ENCODE measurements at regions not wholly inside any gene's neighbourhood (a gene's known extent, or its start where the extent isn't known, plus 50 kb on each side); places are given as distances from the start of the nearest gene placed in this dataset.
"Not testable (repeated sequence)": the region's sequence is repeated elsewhere in the genome, so short reads cannot be mapped to it uniquely, and the experiment has no call there.

DNA sequence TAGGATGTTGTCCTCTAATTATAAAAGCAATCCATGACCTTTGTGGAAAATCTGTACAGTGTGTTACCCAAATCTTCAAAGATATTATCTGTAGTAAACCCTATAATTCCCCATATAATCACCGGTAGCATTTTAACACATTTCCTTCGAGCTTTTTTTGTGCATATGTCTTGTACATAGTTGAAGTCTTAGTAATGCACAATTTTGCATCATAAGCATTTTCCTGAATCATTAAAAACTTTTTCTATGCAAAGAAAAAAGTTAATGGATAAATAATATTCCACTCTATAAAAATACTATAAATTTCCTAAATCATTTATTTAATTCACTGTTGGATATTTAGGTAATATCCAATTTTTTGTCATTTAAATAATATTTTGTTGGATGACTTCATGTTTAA lies 201.7 kb downstream of the RRAGC start:
- H3K4me3 ChIP-seq (ENCODE audit: low read depth, low read length): no peak overlapping the region
- DNase-seq (ENCODE audit: low read depth): no peak
- TF ChIP-seq, protein P1, sequence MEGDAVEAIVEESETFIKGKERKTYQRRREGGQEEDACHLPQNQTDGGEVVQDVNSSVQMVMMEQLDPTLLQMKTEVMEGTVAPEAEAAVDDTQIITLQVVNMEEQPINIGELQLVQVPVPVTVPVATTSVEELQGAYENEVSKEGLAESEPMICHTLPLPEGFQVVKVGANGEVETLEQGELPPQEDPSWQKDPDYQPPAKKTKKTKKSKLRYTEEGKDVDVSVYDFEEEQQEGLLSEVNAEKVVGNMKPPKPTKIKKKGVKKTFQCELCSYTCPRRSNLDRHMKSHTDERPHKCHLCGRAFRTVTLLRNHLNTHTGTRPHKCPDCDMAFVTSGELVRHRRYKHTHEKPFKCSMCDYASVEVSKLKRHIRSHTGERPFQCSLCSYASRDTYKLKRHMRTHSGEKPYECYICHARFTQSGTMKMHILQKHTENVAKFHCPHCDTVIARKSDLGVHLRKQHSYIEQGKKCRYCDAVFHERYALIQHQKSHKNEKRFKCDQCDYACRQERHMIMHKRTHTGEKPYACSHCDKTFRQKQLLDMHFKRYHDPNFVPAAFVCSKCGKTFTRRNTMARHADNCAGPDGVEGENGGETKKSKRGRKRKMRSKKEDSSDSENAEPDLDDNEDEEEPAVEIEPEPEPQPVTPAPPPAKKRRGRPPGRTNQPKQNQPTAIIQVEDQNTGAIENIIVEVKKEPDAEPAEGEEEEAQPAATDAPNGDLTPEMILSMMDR (IDR thresholded peaks at IDR 0.05; ENCODE audit: insufficient read depth, low read depth, low read length, missing control alignments): no peak

DNA sequence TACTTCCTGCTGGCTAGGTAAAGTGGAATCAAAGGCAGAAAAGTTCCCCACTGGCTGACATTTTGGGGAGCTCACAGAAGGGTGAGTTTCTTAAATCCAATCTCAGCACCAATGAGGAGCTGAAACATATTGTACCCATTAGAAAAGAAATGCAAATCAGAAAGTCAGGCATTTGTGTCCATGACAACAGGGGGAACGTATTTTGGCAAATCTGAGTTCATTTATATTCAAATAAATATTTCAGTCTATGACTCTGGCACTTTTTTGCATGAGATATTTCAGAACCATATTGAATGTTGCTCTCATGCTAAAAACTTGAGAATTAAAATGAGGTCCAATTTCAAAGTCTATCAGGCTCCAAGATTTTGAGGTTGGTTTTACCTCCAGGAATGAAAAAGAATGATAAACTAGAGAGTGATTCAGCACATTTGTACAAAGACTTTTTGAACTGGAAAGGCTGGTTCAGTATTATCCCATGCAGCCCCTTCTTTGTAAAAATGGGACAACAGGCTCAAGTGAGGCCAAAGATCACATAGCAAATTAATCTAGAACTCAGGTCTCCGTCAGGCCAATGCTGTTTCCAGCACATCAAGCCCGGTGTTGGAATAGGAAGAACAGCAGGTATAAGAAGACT lies 202.2 kb downstream of the RRAGC start:
- TF ChIP-seq, protein P1 (IDR thresholded peaks at IDR 0.05; ENCODE audit: insufficient read depth, low read depth, low read length, missing control alignments): no peak
- no peak for DNase-seq (ENCODE audit: low read depth)
- no peak overlapping the region for H3K4me3 ChIP-seq (ENCODE audit: low read depth, low read length)

DNA sequence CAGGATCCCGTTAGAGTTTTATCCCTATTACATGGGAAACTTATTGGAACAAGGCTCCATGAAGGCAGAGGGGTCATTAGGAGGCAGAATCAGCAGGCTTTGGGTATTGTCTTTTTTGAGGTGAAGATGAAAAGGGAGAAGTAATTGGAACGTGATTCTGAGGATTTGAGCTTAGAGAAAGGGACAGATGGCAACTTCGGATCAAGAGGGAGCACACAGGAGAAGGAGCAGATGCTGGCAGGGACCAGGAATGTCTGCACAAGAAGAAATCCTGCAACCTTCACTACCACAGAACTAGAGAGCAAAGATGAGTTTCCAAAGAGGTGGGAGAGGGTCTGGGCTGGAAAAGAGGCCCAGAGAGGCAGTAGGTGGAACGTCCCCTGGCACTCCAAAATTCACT lies 202.8 kb downstream of the RRAGC start:
- DNase-seq (ENCODE audit: low read depth): no peak
- no peak overlapping the region for H3K4me3 ChIP-seq (ENCODE audit: low read depth, low read length)

DNA sequence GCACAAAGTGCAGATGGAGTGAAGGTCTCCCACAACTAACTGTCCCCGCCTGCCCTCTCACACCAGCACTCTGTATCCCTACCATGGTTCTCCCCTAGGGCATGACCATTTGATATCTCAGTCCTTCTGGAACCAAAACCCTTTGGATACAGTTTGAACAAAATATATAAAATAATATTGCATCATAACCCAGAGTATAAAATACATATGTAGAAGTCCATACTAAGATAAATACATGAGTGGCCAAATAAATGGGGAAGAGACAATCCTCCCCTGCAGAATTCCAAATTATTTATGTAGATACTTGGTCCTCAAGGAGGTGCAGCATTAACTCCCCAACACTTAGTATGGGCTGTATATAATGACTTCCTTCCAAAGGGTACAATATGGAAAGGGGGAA lies 207.4 kb downstream of the RRAGC start:
- no peak for DNase-seq (ENCODE audit: low read depth)
- H3K4me3 ChIP-seq (ENCODE audit: low read depth, low read length): no peak overlapping the region
- TF ChIP-seq, protein P1 (IDR thresholded peaks at IDR 0.05; ENCODE audit: insufficient read depth, low read depth, low read length, missing control alignments): no peak

More for the DNA sequence above, 202.8 kb downstream of the RRAGC start:
- TF ChIP-seq, protein P1 (IDR thresholded peaks at IDR 0.05; ENCODE audit: insufficient read depth, low read depth, low read length, missing control alignments): no peak

DNA sequence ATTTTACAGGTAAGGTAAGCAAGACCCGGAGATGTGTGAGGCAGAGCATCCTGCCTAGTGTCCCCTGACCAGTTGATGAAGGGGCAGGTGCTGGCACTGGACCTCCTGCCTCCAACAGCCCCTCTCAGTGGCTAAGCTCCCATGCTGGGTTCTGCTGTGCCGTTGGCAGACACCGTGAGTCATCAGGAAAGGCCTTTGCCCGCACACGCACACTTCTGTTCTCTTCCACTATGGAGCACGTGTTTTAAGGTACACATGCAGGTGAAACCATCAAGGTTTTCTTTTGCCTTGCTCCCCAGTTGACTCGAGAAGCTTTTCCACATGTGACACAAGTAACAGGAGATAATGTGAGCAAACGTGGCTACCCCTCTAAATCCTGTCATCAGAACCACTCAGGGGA lies 207.9 kb downstream of the RRAGC start:
- no peak overlapping the region for H3K4me3 ChIP-seq (ENCODE audit: low read depth, low read length)
- TF ChIP-seq, protein P1 (IDR thresholded peaks at IDR 0.05; ENCODE audit: insufficient read depth, low read depth, low read length, missing control alignments): no peak
- DNase-seq (ENCODE audit: low read depth): no peak

DNA sequence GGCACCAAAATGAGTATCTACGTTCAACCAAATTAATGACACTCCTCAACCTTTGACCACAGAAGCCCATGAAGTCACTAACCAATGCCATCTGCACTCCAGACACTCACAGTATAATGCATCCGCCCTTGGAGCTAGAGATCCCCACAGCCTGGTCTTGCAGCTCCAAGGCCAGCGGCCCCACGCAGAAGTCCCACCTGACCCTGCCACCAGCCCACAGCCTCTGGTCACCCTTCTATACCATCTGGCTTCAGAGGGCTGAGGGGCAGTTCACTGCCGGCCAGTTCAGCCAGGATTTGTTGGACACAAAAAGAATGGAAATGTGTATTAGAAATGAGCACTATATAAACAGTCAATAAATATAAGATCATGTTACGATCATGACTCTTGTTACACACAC lies 211.2 kb downstream of the RRAGC start:
- TF ChIP-seq, protein P1 (IDR thresholded peaks at IDR 0.05; ENCODE audit: insufficient read depth, low read depth, low read length, missing control alignments): no peak
- no peak for DNase-seq (ENCODE audit: low read depth)
- no peak overlapping the region for H3K4me3 ChIP-seq (ENCODE audit: low read depth, low read length)

DNA sequence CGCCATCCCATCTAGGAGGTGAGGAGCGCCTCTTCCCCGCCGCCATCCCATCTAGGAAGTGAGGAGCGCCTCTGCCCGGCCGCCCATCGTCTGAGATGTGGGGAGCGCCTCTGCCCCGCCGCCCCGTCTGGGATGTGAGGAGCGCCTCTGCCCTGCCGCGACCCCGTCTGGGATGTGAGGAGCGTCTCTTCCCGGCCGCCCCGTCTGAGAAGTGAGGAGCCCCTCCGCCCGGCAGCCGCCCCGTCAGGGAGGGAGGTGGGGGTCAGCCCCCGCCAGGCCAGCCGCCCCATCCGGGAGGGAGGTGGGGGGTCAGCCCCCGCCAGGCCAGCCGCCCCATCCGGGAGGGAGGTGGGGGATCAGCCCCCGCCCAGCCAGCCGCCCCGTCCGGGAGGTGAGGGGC lies 212.2 kb downstream of the RRAGC start:
- DNase-seq (ENCODE audit: low read depth): not testable (repeated sequence)

More for the DNA sequence above, 212.2 kb downstream of the RRAGC start:
- H3K4me3 ChIP-seq (ENCODE audit: low read depth, low read length): not testable (repeated sequence)

All from GM12865 (cell line).